HG02852 (cell line): ENCODE measurements at regions not wholly inside any gene's neighbourhood (a gene's known extent, or its start where the extent isn't known, plus 50 kb on each side); places are given as distances from the start of the nearest gene placed in this dataset.
A peak's percentile ranks its signal among the peaks of the same experiment; 100 is the strongest.

Source experiments
- ATAC-seq: cut with Tn5 transposase; IDR thresholded peaks from one replicate; pipeline ENCODE4 v1.9.1; 2021; ENCODE audit warnings: mild to moderate bottlenecking, moderate library complexity; ENCODE audit not compliant: unreplicated experiment

GRCh38 chrX:9311421-9312160, 153.3 kb upstream of the TBL1X start:
- ATAC-seq, result no peak

GRCh38 chrX:9312922-9313867, 151.7 kb upstream of the TBL1X start:
- ATAC-seq, result peak; percentile 83

GRCh38 chrX:9315086-9315485, 149.8 kb upstream of the TBL1X start:
- ATAC-seq, result no peak

- ATAC-seq, result no peak
These were observed 148.8 kb upstream of the TBL1X start for GRCh38 chrX:9316096-9316495.

- no peak for ATAC-seq
These were observed 147.7 kb upstream of the TBL1X start for GRCh38 chrX:9317176-9317575.

GRCh38 chrX:9318213-9318612, 146.6 kb upstream of the TBL1X start:
- ATAC-seq, result no peak

- no peak for ATAC-seq
These were observed 146.1 kb upstream of the TBL1X start for GRCh38 chrX:9318766-9319165.

GRCh38 chrX:9320940-9321339, 143.9 kb upstream of the TBL1X start:
- no peak for ATAC-seq

- ATAC-seq, result no peak
These were observed 140.2 kb upstream of the TBL1X start for GRCh38 chrX:9324676-9325075.

- no peak for ATAC-seq
These were observed 138.5 kb upstream of the TBL1X start for GRCh38 chrX:9326369-9326768.

GRCh38 chrX:9327086-9327746, 137.6 kb upstream of the TBL1X start:
- ATAC-seq, result no peak

GRCh38 chrX:9327747-9328145, 137.1 kb upstream of the TBL1X start:
- ATAC-seq, result no peak

GRCh38 chrX:9329056-9329455, 135.8 kb upstream of the TBL1X start:
- ATAC-seq, result no peak

GRCh38 chrX:9330249-9330982, 134.4 kb upstream of the TBL1X start:
- ATAC-seq, result no peak

- ATAC-seq, result no peak
These were observed 130.8 kb upstream of the TBL1X start for GRCh38 chrX:9333873-9334560.

GRCh38 chrX:9335251-9335650, 129.6 kb upstream of the TBL1X start:
- ATAC-seq, result no peak

- ATAC-seq, result no peak
These were observed 128.4 kb upstream of the TBL1X start for GRCh38 chrX:9336456-9336855.

- ATAC-seq, result no peak
These were observed 127.8 kb upstream of the TBL1X start for GRCh38 chrX:9337046-9337445.

GRCh38 chrX:9338986-9339385, 125.9 kb upstream of the TBL1X start:
- ATAC-seq, result no peak
